ENCODE measurements at regions not wholly inside any gene's neighbourhood (a gene's known extent, or its start where the extent isn't known, plus 50 kb on each side); places are given as distances from the start of the nearest gene placed in this dataset.
"Not testable (repeated sequence)": the region's sequence is repeated elsewhere in the genome, so short reads cannot be mapped to it uniquely, and the experiment has no call there.

- DNase-seq: no peak
These were observed 221.2 kb downstream of the PTGER3 start for GRCh38 chr1:70826428-70826827.

- DNase-seq: no peak
These were observed 220.6 kb downstream of the PTGER3 start for GRCh38 chr1:70827030-70827429.

- no peak for DNase-seq
These were observed 219.4 kb downstream of the PTGER3 start for GRCh38 chr1:70828177-70828576.

- DNase-seq: not testable (repeated sequence)
These were observed 213.3 kb downstream of the PTGER3 start for GRCh38 chr1:70834365-70834764.

GRCh38 chr1:70836456-70836855 is 211.2 kb downstream of the PTGER3 start:
- no peak for DNase-seq

GRCh38 chr1:70840260-70840953 is 207.2 kb downstream of the PTGER3 start:
- DNase-seq: no peak

GRCh38 chr1:70842562-70842961 is 205.1 kb downstream of the PTGER3 start:
- no peak for DNase-seq

GRCh38 chr1:70843452-70843851 is 204.2 kb downstream of the PTGER3 start:
- DNase-seq: no peak

GRCh38 chr1:70847013-70847412 is 200.6 kb downstream of the PTGER3 start:
- no peak for DNase-seq

GRCh38 chr1:70855203-70855602 is 192.4 kb downstream of the PTGER3 start:
- DNase-seq: no peak

GRCh38 chr1:70856201-70856600 is 191.4 kb downstream of the PTGER3 start:
- no peak for DNase-seq

GRCh38 chr1:70863239-70863638 is 184.4 kb downstream of the PTGER3 start:
- no peak for DNase-seq

GRCh38 chr1:70864302-70864701 is 183.3 kb downstream of the PTGER3 start:
- DNase-seq: no peak

- DNase-seq: no peak
These were observed 180.9 kb downstream of the PTGER3 start for GRCh38 chr1:70866542-70867264.

GRCh38 chr1:70871790-70872189 is 175.8 kb downstream of the PTGER3 start:
- DNase-seq: no peak

- DNase-seq: no peak
These were observed 173.6 kb downstream of the PTGER3 start for GRCh38 chr1:70874063-70874462.

GRCh38 chr1:70874818-70875217 is 172.8 kb downstream of the PTGER3 start:
- no peak for DNase-seq

GRCh38 chr1:70877343-70877742 is 170.3 kb downstream of the PTGER3 start:
- DNase-seq: no peak

GRCh38 chr1:70887936-70888335 is 159.7 kb downstream of the PTGER3 start:
- no peak for DNase-seq

- DNase-seq: no peak
These were observed 158.9 kb downstream of the PTGER3 start for GRCh38 chr1:70888722-70889121.

- DNase-seq: no peak
These were observed 157.2 kb downstream of the PTGER3 start for GRCh38 chr1:70890408-70890807.

- DNase-seq: no peak
These were observed 156.4 kb downstream of the PTGER3 start for GRCh38 chr1:70891051-70891843.

- DNase-seq: no peak
These were observed 155.5 kb downstream of the PTGER3 start for GRCh38 chr1:70892140-70892539.

Data from left kidney (tissue), 1 donor.